Pancreas (tissue), 10 donors: ENCODE measurements at regions not wholly inside any gene's neighbourhood (a gene's known extent, or its start where the extent isn't known, plus 50 kb on each side); places are given as distances from the start of the nearest gene placed in this dataset.

ENCODE experiments used
- ATAC-seq, 4 donors: fragments of 200-7000 bp; cut with Tn5 transposase; one replicate each; pipeline versions ENCODE4 v1.8.0 to v1.9.1; 2020; ENCODE audit warnings: mild to moderate bottlenecking in 4 of 4, moderate library complexity in 4 of 4
- DNase-seq, 6 donors: peaks; one replicate each; pipeline ENCODE4 v3.0.0-alpha.2; 2020
- FAIRE-seq: peaks from 2 replicates; lab custom pipeline; 2012; peaks lifted over from hg19 to GRCh38; lab: Jason Lieb, UNC
- H3K27ac ChIP-seq, 4 donors: fragments of 200-600 bp; sonication (generic); 1 replicate in 3 of 4; 2 replicates in 1 of 4; pipeline versions ENCODE4 v1.5.0 to v1.8.0; 2020
- H3K27me3 ChIP-seq, 4 donors: fragments of 200-600 bp; one replicate each; pipeline ENCODE4 v1.8.0; 2021
- H3K36me3 ChIP-seq, 3 donors: fragments of 200-600 bp; sonication (generic) in 1 of 3; one replicate each; pipeline versions ENCODE4 v1.5.0 to v1.8.0; 2020 to 2021
- H3K4me1 ChIP-seq, 3 donors: fragments of 200-600 bp; one replicate each; pipeline ENCODE4 v1.8.0; 2021
- H3K4me3 ChIP-seq, 4 donors: fragments of 200-600 bp; sonication (generic) in 2 of 4; one replicate each; pipeline versions ENCODE4 v1.5.0 to v1.8.0; 2020 to 2021
- H3K9me3 ChIP-seq, 4 donors: fragments of 200-600 bp; one replicate each; pipeline ENCODE4 v1.8.0; 2021
- WGBS, 2 donors: extraction: QIAGEN DNeasy Blood & Tissue Kit; methylation state at CpG; one replicate each; pipeline ENCODE4 v1.1.7; 2013; 5-methylcytosine and 5-hydroxymethylcytosine counted together
- intact Hi-C, 3 donors: fragments of 100-400 bp; cut with DNase I; formaldehyde crosslinking; loops; one replicate each; pipeline versions ENCODE4 v1.11.1 to v1.14.2; 2022
- TF ChIP-seq, protein P1 (sequence below), 4 donors: fragments of 200-600 bp; sonication (generic) in 3 of 4; IDR thresholded peaks; one replicate each; pipeline versions ENCODE4 v1.5.0 to v1.8.0; 2021; ENCODE audit warnings: antibody characterized with exemption in 4 of 4
- donor health status: healthy with polysubstance abuse.
- donor health status: DM: no; HTN: no; CAD: no; lungs with moderate emphysema.
- donor health status: DM: no; HTN: no; CAD: no.
- donor health status: control.
- donor health status: control.
- donor health status: Bipolar disorder and iron deficiency.
- donor health status: DM: yes; HTN: yes; CAD: no.
- donor health status: DM: no; HTN: no; CAD: no.
- donor health status: DM: no; HTN: no; CAD: no.
- donor health status: DM: yes; HTN: yes; CAD: no.

DNA sequence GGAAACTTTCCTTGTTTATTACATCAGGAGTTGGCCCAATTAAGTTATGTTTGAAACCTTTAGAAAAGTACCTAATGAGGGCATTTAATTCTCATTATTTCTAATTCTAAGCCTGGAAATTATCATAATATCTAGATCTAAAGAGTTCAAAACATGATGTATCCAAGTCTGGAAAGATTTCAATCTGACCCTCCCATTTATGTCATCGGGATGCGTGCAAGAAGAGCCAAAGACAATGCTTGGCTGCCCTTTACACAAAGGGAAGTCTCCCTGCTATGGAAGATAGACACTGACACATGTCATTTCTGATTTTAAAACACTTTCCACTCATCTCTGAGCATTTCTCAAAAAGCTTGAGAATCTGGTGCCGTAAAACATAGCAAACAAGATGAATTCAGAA is 222.4 kb downstream of the ANTXR2 start:
- 84 to 93% methylated on average over 3 of the region's 3 CpGs for WGBS, 2 donors
- Histone ChIP-seq H3K27me3 (no peaks in the 10 kb centered on the region), H3K4me3 (no peak overlapping the region), H3K9me3 (no peaks in the 10 kb centered on the region), H3K4me1 (peaks cover 0 to 6% (median 0%) of the 10 kb centered on the region in 3 donors), H3K27ac (no peak overlapping the region), H3K36me3 (no peaks in the 10 kb centered on the region)
- ATAC-seq, result no peak
- TF ChIP-seq, protein P1, sequence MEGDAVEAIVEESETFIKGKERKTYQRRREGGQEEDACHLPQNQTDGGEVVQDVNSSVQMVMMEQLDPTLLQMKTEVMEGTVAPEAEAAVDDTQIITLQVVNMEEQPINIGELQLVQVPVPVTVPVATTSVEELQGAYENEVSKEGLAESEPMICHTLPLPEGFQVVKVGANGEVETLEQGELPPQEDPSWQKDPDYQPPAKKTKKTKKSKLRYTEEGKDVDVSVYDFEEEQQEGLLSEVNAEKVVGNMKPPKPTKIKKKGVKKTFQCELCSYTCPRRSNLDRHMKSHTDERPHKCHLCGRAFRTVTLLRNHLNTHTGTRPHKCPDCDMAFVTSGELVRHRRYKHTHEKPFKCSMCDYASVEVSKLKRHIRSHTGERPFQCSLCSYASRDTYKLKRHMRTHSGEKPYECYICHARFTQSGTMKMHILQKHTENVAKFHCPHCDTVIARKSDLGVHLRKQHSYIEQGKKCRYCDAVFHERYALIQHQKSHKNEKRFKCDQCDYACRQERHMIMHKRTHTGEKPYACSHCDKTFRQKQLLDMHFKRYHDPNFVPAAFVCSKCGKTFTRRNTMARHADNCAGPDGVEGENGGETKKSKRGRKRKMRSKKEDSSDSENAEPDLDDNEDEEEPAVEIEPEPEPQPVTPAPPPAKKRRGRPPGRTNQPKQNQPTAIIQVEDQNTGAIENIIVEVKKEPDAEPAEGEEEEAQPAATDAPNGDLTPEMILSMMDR (IDR thresholded peaks at IDR 0.05), result no peak
- no peak for FAIRE-seq
- no peak for DNase-seq
- intact Hi-C loops, result no loop called here

DNA sequence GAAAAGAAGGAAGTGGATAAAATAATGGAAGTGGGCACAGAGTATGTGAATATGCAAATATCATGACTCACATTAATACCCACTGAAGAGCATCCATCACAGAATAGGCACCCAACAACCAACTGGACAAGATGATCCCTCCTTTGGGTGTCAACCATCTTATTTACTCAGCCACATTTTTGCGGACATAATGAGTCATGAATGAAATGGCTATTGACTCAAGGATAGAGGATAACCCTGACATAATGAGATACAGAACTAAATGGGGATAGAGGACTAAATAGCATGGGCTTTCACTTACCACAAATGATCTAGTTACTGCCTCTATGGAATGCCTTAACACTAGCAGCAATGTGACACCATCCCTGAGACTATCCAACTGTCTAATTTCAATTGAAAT is 224.7 kb downstream of the ANTXR2 start:
- DNase-seq (no peak), ATAC-seq (no peak), FAIRE-seq (no peak)
- H3K4me1 ChIP-seq, result no peaks in the 10 kb centered on the region
- TF ChIP-seq, protein P1 (IDR thresholded peaks at IDR 0.05), result no peak
- intact Hi-C loops, result no loop called here
- H3K4me3 ChIP-seq, result no peak overlapping the region
- WGBS, 2 donors, result 59 to 63% methylated on average over 1 of the region's 1 CpG
- no peak overlapping the region for H3K27ac ChIP-seq
- H3K9me3 ChIP-seq, result no peaks in the 10 kb centered on the region
- H3K36me3 ChIP-seq, result no peaks in the 10 kb centered on the region
- H3K27me3 ChIP-seq, result no peaks in the 10 kb centered on the region

DNA sequence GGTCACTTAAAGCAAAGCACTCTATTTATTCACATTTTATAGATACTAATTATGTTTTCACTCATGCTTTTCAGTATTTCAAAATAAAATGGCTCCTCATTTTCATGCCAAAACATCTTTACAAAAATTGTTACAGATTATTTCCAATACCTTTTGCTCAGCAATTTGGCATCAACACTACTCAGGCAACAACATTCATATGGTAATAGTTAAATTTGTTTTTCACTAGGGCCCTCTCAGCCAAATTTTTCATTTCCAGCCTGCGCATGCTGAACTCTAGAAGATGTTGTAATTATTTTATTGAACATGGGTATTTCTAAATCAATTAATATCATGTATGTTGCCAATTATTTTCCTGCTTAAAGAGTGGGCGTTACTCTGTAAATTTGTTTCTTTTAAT is 225.6 kb downstream of the ANTXR2 start:
- Histone ChIP-seq H3K27ac (no peak overlapping the region), H3K4me1 (no peaks in the 10 kb centered on the region), H3K36me3 (no peaks in the 10 kb centered on the region), H3K9me3 (no peaks in the 10 kb centered on the region), H3K27me3 (no peaks in the 10 kb centered on the region), H3K4me3 (no peak overlapping the region)
- 79 to 84% methylated on average over 2 of the region's 2 CpGs for WGBS, 2 donors
- FAIRE-seq (no peak), DNase-seq (no peak), ATAC-seq (no peak)
- intact Hi-C loops, result no loop called here
- TF ChIP-seq, protein P1 (IDR thresholded peaks at IDR 0.05), result no peak

DNA sequence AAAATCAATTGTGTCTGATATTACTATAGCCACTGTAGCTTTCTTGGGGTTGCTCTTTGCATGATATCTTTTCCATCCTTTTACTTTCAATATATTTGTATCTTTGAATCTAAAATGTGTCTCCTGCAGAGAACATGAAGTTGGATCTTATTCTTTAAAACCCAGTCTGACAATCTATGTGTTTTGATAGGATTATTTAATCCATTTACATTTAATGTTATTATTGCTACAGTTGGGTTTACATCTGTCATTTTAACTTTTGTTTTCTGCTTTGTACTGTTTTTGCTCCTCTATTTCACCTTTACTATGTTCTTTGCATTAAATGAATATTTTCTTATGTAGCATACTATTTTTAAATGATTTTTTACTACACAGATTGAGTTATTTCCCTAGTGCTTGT is 230.9 kb downstream of the ANTXR2 start:
- no peak for DNase-seq
- FAIRE-seq, result no peak
- intact Hi-C loops, result no loop called here
- no peak for ATAC-seq
- Histone ChIP-seq H3K27me3 (no peaks in the 10 kb centered on the region), H3K36me3 (no peaks in the 10 kb centered on the region), H3K4me3 (no peak overlapping the region), H3K27ac (no peak overlapping the region), H3K4me1 (no peaks in the 10 kb centered on the region), H3K9me3 (peaks cover 0 to 3% (median 0%) of the 10 kb centered on the region in 4 donors)
- TF ChIP-seq, protein P1 (IDR thresholded peaks at IDR 0.05), result no peak

DNA sequence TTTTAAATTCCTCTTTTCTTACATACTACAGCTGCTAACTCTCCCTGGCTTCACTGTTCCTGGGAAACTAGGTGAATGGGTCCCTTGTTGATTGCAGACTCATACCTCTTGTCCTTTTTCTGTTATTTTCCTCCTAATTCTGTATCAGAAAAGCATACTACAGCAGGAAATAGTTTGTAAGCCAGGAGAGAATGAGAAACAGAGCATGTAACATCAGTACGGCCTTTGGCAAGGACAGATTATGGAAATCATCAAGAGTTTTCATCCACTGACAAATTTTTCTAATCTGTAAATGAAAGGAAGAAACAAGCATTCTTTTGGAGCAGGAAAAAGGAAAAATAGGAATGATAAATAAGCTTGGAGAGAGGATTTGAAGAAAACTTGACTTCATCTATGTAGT is 239.2 kb downstream of the ANTXR2 start:
- no peaks in the 10 kb centered on the region for H3K9me3 ChIP-seq
- no peak for DNase-seq
- H3K27me3 ChIP-seq, result no peaks in the 10 kb centered on the region
- no peaks in the 10 kb centered on the region for H3K4me1 ChIP-seq
- H3K4me3 ChIP-seq, result no peak overlapping the region
- TF ChIP-seq, protein P1 (IDR thresholded peaks at IDR 0.05), result no peak
- ATAC-seq, result no peak
- intact Hi-C loops, result no loop called here
- H3K36me3 ChIP-seq, result no peaks in the 10 kb centered on the region
- H3K27ac ChIP-seq, result no peak overlapping the region
- WGBS, 2 donors, result 54 to 77% methylated on average over 1 of the region's 1 CpG
- FAIRE-seq, result no peak
